Astrocyte (in vitro differentiated cells and primary cell): ENCODE measurements at regions not wholly inside any gene's neighbourhood (a gene's known extent, or its start where the extent isn't known, plus 50 kb on each side); places are given as distances from the start of the nearest gene placed in this dataset.
"Not testable (repeated sequence)": the region's sequence is repeated elsewhere in the genome, so short reads cannot be mapped to it uniquely, and the experiment has no call there.

Experiments
- DNase-seq: peaks from one replicate; pipeline ENCODE4 v3.0.0-alpha.2; 2010; ENCODE audit warnings: low read depth
- FAIRE-seq: peaks from 2 replicates; lab custom pipeline; 2011; peaks lifted over from hg19 to GRCh38; lab: Jason Lieb, UNC
- H2AFZ ChIP-seq: 2 replicates; pipeline ENCODE4 v1.6.0; 2012; ENCODE audit warnings: low read depth, low read length, inconsistent platforms
- H3K27ac ChIP-seq: 2 replicates; pipeline ENCODE4 v1.5.1; 2011; ENCODE audit warnings: low read depth, low read length, inconsistent platforms
- H3K27me3 ChIP-seq: 2 replicates; pipeline ENCODE4 v1.6.0; 2011; ENCODE audit warnings: low read length, inconsistent platforms; ENCODE audit not compliant: insufficient read depth
- H3K36me3 ChIP-seq: 2 replicates; pipeline ENCODE4 v1.5.1; 2011; ENCODE audit warnings: low read length, inconsistent platforms; ENCODE audit not compliant: insufficient read depth
- H3K4me1 ChIP-seq: 2 replicates; pipeline ENCODE4 v1.5.1; 2011; ENCODE audit warnings: low read length, inconsistent platforms; ENCODE audit not compliant: insufficient read depth
- H3K4me2 ChIP-seq: 2 replicates; pipeline ENCODE4 v1.6.0; 2012; ENCODE audit warnings: low read length, inconsistent platforms
- H3K4me3 ChIP-seq: 2 replicates; pipeline ENCODE4 v1.5.1; 2011; ENCODE audit warnings: low read depth, mild to moderate bottlenecking, low read length, inconsistent platforms; ENCODE audit not compliant: insufficient read depth
- H3K79me2 ChIP-seq: 2 replicates; pipeline ENCODE4 v1.6.0; 2012; ENCODE audit warnings: mild to moderate bottlenecking, low read length, inconsistent platforms; ENCODE audit not compliant: insufficient read depth
- H3K9ac ChIP-seq: 2 replicates; pipeline ENCODE4 v1.6.0; 2012; ENCODE audit warnings: mild to moderate bottlenecking, low read length, inconsistent platforms
- H3K9me3 ChIP-seq: 2 replicates; pipeline ENCODE4 v1.5.1; 2012; ENCODE audit warnings: low read depth, mild to moderate bottlenecking, low read length, inconsistent platforms; ENCODE audit not compliant: insufficient read depth
- H4K20me1 ChIP-seq: 2 replicates; pipeline ENCODE4 v1.6.0; 2012; ENCODE audit warnings: low read length, inconsistent platforms; ENCODE audit not compliant: insufficient read depth
- H3K27ac Mint-ChIP-seq: one replicate; pipeline ENCODE4 v1.8.0; 2021; ENCODE audit warnings: mild to moderate bottlenecking, mixed read lengths; ENCODE audit not compliant: unreplicated experiment
- H3K27me3 Mint-ChIP-seq: one replicate; pipeline ENCODE4 v1.8.0; 2021; ENCODE audit warnings: low read depth, mixed read lengths; ENCODE audit not compliant: unreplicated experiment
- H3K36me3 Mint-ChIP-seq: one replicate; pipeline ENCODE4 v1.8.0; 2021; ENCODE audit warnings: low read depth, mixed read lengths; ENCODE audit not compliant: unreplicated experiment
- H3K4me1 Mint-ChIP-seq: one replicate; pipeline ENCODE4 v1.8.0; 2021; ENCODE audit warnings: low read depth, mixed read lengths; ENCODE audit not compliant: unreplicated experiment
- H3K4me3 Mint-ChIP-seq: one replicate; pipeline ENCODE4 v1.8.0; 2021; ENCODE audit warnings: mild to moderate bottlenecking, moderate library complexity, mixed read lengths; ENCODE audit not compliant: unreplicated experiment
- H3K9me3 Mint-ChIP-seq: one replicate; pipeline ENCODE4 v1.8.0; 2021; ENCODE audit warnings: mild to moderate bottlenecking, mixed read lengths; ENCODE audit not compliant: unreplicated experiment
- CTCF ChIP-seq: IDR thresholded peaks from 2 replicates; pipeline ENCODE4 v1.5.1; 2011; ENCODE audit warnings: low read depth, mild to moderate bottlenecking, inconsistent platforms, low read length, moderate library complexity; ENCODE audit not compliant: insufficient read depth
- EZH2 ChIP-seq: IDR thresholded peaks from 2 replicates; pipeline ENCODE4 v1.6.1; 2012; ENCODE audit warnings: mild to moderate bottlenecking, low read length, inconsistent platforms; ENCODE audit not compliant: insufficient read depth

- no peaks in the 10 kb centered on the region for H3K36me3 Mint-ChIP-seq
- no peak overlapping the region for H3K4me3 ChIP-seq
- no peaks in the 10 kb centered on the region for H3K4me1 ChIP-seq
- H3K4me1 Mint-ChIP-seq: no peaks in the 10 kb centered on the region
- H3K79me2 ChIP-seq: no peaks in the 10 kb centered on the region
- no peaks in the 10 kb centered on the region for H4K20me1 ChIP-seq
- TF ChIP-seq EZH2: no peak
- no peak for TF ChIP-seq CTCF
- H3K9me3 Mint-ChIP-seq: no peaks in the 10 kb centered on the region
- no peak overlapping the region for H3K27ac Mint-ChIP-seq
- no peak for DNase-seq
- H3K4me3 Mint-ChIP-seq: no peak overlapping the region
- no peaks in the 10 kb centered on the region for H3K27me3 Mint-ChIP-seq
- no peak overlapping the region for H3K27ac ChIP-seq
- no peak overlapping the region for H3K9ac ChIP-seq
- no peak overlapping the region for H3K4me2 ChIP-seq
- no peak for FAIRE-seq
- H3K36me3 ChIP-seq: no peaks in the 10 kb centered on the region
- no peaks in the 10 kb centered on the region for H3K9me3 ChIP-seq
- H3K27me3 ChIP-seq: no peaks in the 10 kb centered on the region
- H2AFZ ChIP-seq: no peak overlapping the region
These were observed 173.9 kb downstream of the RTL9 start for GRCh38 chrX:110532581-110532931.

DNA sequence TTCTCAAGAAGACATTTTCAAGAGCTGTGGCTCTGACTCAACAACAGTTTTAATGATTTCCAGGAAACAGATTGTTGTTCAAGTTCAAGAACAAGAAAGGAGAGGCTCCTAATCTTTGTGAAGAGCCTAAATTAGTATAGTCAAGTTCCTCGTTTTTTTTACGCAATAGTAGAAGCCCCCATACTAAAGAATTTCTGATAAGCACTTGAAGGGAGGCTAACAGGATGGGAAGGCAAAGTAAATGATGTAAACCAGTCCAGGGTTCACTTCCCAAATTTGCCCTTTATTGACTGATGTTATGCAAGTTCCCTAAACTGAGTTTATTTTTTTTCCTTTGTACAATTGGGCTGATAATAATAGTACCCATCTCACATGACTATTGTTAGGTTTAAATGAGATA lies 178.2 kb downstream of the RTL9 start:
- FAIRE-seq: peak; percentile 29
- H3K4me3 Mint-ChIP-seq: no peak overlapping the region
- H3K9ac ChIP-seq: no peak overlapping the region
- H3K36me3 Mint-ChIP-seq: no peaks in the 10 kb centered on the region
- no peak overlapping the region for H3K27ac Mint-ChIP-seq
- no peak overlapping the region for H2AFZ ChIP-seq
- no peak overlapping the region for H3K4me3 ChIP-seq
- no peaks in the 10 kb centered on the region for H3K79me2 ChIP-seq
- H3K27me3 ChIP-seq: no peaks in the 10 kb centered on the region
- no peaks in the 10 kb centered on the region for H3K36me3 ChIP-seq
- H3K9me3 ChIP-seq: no peaks in the 10 kb centered on the region
- H4K20me1 ChIP-seq: no peaks in the 10 kb centered on the region
- no peak overlapping the region for H3K27ac ChIP-seq
- peak; percentile 2 for DNase-seq
- no peaks in the 10 kb centered on the region for H3K4me1 ChIP-seq
- TF ChIP-seq EZH2 (no peak), CTCF (no peak)
- H3K4me2 ChIP-seq: no peak overlapping the region
- no peaks in the 10 kb centered on the region for H3K27me3 Mint-ChIP-seq
- H3K9me3 Mint-ChIP-seq: no peaks in the 10 kb centered on the region
- H3K4me1 Mint-ChIP-seq: no peaks in the 10 kb centered on the region

DNA sequence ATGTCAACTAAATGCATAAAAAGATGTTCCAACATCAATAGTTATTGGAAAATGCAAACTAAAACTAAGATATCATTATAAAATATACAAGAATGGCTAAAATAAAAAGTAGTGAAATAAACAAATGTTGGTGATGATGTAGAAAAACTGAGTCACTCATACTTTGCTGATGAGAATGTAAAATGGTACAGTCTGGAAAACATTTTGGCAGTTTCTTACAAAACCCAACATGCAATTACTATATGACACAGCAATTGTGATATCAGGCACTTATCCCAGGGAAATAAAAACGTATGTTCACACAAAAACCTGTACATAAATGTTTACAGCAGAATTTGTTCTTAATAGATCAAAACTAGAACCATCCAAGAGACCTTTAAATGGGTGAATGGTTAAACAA lies 182.6 kb downstream of the RTL9 start:
- H3K4me1 Mint-ChIP-seq: no peaks in the 10 kb centered on the region
- H3K27me3 ChIP-seq: no peaks in the 10 kb centered on the region
- H3K4me1 ChIP-seq: no peaks in the 10 kb centered on the region
- H3K36me3 Mint-ChIP-seq: no peaks in the 10 kb centered on the region
- H3K4me3 ChIP-seq: no peak overlapping the region
- H3K4me3 Mint-ChIP-seq: no peak overlapping the region
- H2AFZ ChIP-seq: no peak overlapping the region
- H3K9me3 Mint-ChIP-seq: peaks cover 2% of the 10 kb centered on the region
- no peaks in the 10 kb centered on the region for H3K27me3 Mint-ChIP-seq
- no peak overlapping the region for H3K9ac ChIP-seq
- no peak overlapping the region for H3K4me2 ChIP-seq
- H3K27ac Mint-ChIP-seq: no peak overlapping the region
- no peak for DNase-seq
- no peak overlapping the region for H3K27ac ChIP-seq
- H3K79me2 ChIP-seq: no peaks in the 10 kb centered on the region
- peak; percentile 73 for FAIRE-seq
- H3K9me3 ChIP-seq: no peaks in the 10 kb centered on the region
- no peaks in the 10 kb centered on the region for H4K20me1 ChIP-seq
- no peaks in the 10 kb centered on the region for H3K36me3 ChIP-seq
- TF ChIP-seq EZH2 (no peak), CTCF (no peak)

DNA sequence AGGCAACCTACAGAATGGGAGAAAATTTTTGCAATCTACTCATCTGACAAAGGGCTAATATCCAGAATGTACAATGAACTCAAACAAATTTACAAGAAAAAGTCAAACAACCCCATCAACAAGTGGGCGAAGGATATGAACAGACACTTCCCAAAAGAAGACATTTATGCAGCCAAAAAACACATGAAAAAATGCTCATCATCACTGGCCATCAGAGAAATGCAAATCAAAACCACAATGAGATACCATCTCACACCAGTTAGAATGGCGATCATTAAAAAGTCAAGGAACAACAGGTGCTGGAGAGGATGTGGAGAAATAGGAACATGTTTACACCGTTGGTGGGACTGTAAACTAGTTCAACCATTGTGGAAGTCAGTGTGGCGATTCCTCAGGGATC lies 192.2 kb downstream of the RTL9 start:
- not testable (repeated sequence) for H3K4me1 Mint-ChIP-seq, FAIRE-seq, H3K4me3 Mint-ChIP-seq, H3K4me2 ChIP-seq, H3K9me3 ChIP-seq, DNase-seq, H2AFZ ChIP-seq, H3K27me3 Mint-ChIP-seq, H3K36me3 ChIP-seq, H3K79me2 ChIP-seq, H3K4me3 ChIP-seq, H3K4me1 ChIP-seq, H4K20me1 ChIP-seq, H3K9ac ChIP-seq, H3K9me3 Mint-ChIP-seq, H3K36me3 Mint-ChIP-seq, H3K27ac Mint-ChIP-seq, H3K27me3 ChIP-seq, H3K27ac ChIP-seq
